ENCODE measurements at regions not wholly inside any gene's neighbourhood (a gene's known extent, or its start where the extent isn't known, plus 50 kb on each side); places are given as distances from the start of the nearest gene placed in this dataset.

DNA sequence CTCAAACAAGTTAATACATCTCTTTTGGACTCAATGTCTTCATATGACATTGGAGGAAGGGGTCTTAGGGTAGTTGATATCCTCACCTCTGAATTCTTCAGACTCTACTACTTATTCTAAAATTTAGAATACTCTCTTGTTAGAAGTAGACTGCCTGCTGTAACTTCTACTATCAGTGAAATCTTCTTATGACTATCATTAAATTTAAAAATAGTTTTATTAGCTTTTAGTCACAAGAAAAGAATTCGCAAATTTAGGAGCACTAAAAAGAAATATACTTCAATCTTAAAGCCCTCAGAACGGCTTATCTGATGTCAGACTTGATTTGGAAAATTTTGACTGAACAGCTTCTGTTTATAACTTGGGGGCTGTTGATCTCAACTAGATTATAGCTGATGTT is 67.1 kb upstream of the TTC14 start:
- intact Hi-C loops (cut with micrococcal nuclease; ENCODE audit: unreplicated experiment) = no loop called here
- H3K9me3 ChIP-seq = no peaks in the 10 kb centered on the region
- no peaks in the 10 kb centered on the region for H3K36me3 ChIP-seq (ENCODE audit: control insufficient read depth, insufficient read depth, low read length)
- H3K4me3 ChIP-seq (ENCODE audit: low read depth, low read length) = no peak overlapping the region
- no peaks in the 10 kb centered on the region for H3K27me3 ChIP-seq (replicated peaks; ENCODE audit: control insufficient read depth, insufficient read depth, low read length)
- CTCF ChIA-PET = no interaction called here
- no peaks in the 10 kb centered on the region for H3K9me3 Mint-ChIP-seq (ENCODE audit: unreplicated experiment)
- POLR2A ChIA-PET = no interaction called here
- H3K27ac Mint-ChIP-seq (ENCODE audit: unreplicated experiment) = no peak overlapping the region
- TF ChIP-seq, protein P1, sequence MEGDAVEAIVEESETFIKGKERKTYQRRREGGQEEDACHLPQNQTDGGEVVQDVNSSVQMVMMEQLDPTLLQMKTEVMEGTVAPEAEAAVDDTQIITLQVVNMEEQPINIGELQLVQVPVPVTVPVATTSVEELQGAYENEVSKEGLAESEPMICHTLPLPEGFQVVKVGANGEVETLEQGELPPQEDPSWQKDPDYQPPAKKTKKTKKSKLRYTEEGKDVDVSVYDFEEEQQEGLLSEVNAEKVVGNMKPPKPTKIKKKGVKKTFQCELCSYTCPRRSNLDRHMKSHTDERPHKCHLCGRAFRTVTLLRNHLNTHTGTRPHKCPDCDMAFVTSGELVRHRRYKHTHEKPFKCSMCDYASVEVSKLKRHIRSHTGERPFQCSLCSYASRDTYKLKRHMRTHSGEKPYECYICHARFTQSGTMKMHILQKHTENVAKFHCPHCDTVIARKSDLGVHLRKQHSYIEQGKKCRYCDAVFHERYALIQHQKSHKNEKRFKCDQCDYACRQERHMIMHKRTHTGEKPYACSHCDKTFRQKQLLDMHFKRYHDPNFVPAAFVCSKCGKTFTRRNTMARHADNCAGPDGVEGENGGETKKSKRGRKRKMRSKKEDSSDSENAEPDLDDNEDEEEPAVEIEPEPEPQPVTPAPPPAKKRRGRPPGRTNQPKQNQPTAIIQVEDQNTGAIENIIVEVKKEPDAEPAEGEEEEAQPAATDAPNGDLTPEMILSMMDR (IDR thresholded peaks at IDR 0.05; ENCODE audit: insufficient read depth in 1 of 2, low read depth in 1 of 2, low read length in 1 of 2, severe bottlenecking in 1 of 2, unreplicated experiment in 1 of 2) = no peak
- no peaks in the 10 kb centered on the region for H3K4me1 ChIP-seq
- H3K36me3 Mint-ChIP-seq (ENCODE audit: insufficient read depth, unreplicated experiment) = no peaks in the 10 kb centered on the region
- no peaks in the 10 kb centered on the region for H3K27me3 Mint-ChIP-seq (ENCODE audit: insufficient read depth, unreplicated experiment)
- BruUV-seq (replicated peaks) = no TSS peak
- no peak overlapping the region for H3K4me3 Mint-ChIP-seq (ENCODE audit: unreplicated experiment)
- no peak for DNase-seq
- H3K4me1 Mint-ChIP-seq (ENCODE audit: low read depth, unreplicated experiment) = no peaks in the 10 kb centered on the region

DNA sequence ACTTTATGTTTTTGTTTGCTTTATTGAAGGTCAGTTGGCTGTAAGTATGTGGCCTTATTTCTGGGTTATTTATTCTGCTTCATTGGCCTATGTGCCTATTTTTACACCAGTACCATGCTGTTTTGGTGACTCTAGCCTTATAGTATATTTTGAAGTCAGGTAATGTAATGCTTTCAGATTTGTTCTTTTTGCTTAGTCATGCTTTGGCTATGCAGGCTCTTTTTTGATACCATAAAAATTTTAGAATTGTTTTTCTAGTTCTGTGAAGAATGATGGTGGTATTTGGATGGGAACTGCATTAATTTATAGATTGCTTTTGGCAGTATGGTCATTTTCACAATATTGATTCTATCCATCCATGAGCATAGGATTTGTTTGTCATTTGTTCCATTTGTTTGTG is 63.5 kb upstream of the TTC14 start:
- no peak for DNase-seq
- H3K4me3 ChIP-seq (ENCODE audit: low read depth, low read length) = no peak overlapping the region
- Mint-ChIP-seq H3K4me3 (ENCODE audit: unreplicated experiment) (no peak overlapping the region), H3K36me3 (ENCODE audit: insufficient read depth, unreplicated experiment) (no peaks in the 10 kb centered on the region), H3K9me3 (ENCODE audit: unreplicated experiment) (no peaks in the 10 kb centered on the region), H3K27me3 (ENCODE audit: insufficient read depth, unreplicated experiment) (no peaks in the 10 kb centered on the region), H3K27ac (ENCODE audit: unreplicated experiment) (no peak overlapping the region), H3K4me1 (ENCODE audit: low read depth, unreplicated experiment) (no peaks in the 10 kb centered on the region)
- intact Hi-C loops (cut with micrococcal nuclease; ENCODE audit: unreplicated experiment) = no loop called here
- H3K9me3 ChIP-seq = no peaks in the 10 kb centered on the region
- ChIA-PET POLR2A (no interaction called here), CTCF (no interaction called here)
- no TSS peak for BruUV-seq (replicated peaks)
- H3K4me1 ChIP-seq = no peaks in the 10 kb centered on the region
- TF ChIP-seq, protein P1 (IDR thresholded peaks at IDR 0.05; ENCODE audit: insufficient read depth in 1 of 2, low read depth in 1 of 2, low read length in 1 of 2, severe bottlenecking in 1 of 2, unreplicated experiment in 1 of 2) = no peak
- H3K27me3 ChIP-seq (replicated peaks; ENCODE audit: control insufficient read depth, insufficient read depth, low read length) = no peaks in the 10 kb centered on the region
- H3K36me3 ChIP-seq (ENCODE audit: control insufficient read depth, insufficient read depth, low read length) = no peaks in the 10 kb centered on the region

DNA sequence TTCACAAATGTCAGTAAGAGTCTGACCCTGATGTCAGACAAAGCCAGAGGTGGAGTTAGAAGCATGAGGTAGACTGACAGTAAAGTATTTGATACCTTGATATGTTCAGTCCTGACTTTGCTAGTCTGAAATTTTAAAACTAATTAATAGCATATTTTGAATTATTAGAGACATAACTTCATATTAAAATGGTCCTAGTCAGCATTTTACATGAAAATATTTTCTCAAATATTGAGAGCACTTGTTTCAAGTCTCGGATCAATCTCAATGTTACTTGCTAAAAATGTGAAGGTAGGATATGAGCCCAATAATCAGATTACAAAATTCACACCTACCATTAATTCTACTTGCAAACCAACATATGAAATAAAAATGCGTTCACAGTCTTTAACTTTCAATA is 58.1 kb upstream of the TTC14 start:
- Histone ChIP-seq H3K9me3 (no peaks in the 10 kb centered on the region), H3K36me3 (ENCODE audit: control insufficient read depth, insufficient read depth, low read length) (no peaks in the 10 kb centered on the region), H3K27me3 (replicated peaks; ENCODE audit: control insufficient read depth, insufficient read depth, low read length) (no peaks in the 10 kb centered on the region), H3K4me1 (no peaks in the 10 kb centered on the region), H3K4me3 (ENCODE audit: low read depth, low read length) (no peak overlapping the region)
- CTCF ChIA-PET = no interaction called here
- POLR2A ChIA-PET = no interaction called here
- Mint-ChIP-seq H3K36me3 (ENCODE audit: insufficient read depth, unreplicated experiment) (no peaks in the 10 kb centered on the region), H3K9me3 (ENCODE audit: unreplicated experiment) (no peaks in the 10 kb centered on the region), H3K27ac (ENCODE audit: unreplicated experiment) (no peak overlapping the region), H3K4me3 (ENCODE audit: unreplicated experiment) (no peak overlapping the region), H3K27me3 (ENCODE audit: insufficient read depth, unreplicated experiment) (no peaks in the 10 kb centered on the region), H3K4me1 (ENCODE audit: low read depth, unreplicated experiment) (no peaks in the 10 kb centered on the region)
- BruUV-seq (replicated peaks) = no TSS peak
- DNase-seq = no peak
- intact Hi-C loops (cut with micrococcal nuclease; ENCODE audit: unreplicated experiment) = no loop called here
- TF ChIP-seq, protein P1 (IDR thresholded peaks at IDR 0.05; ENCODE audit: insufficient read depth in 1 of 2, low read depth in 1 of 2, low read length in 1 of 2, severe bottlenecking in 1 of 2, unreplicated experiment in 1 of 2) = no peak

Measured in Caco-2 (cell line).